GM19099 (cell line): ENCODE measurements at regions not wholly inside any gene's neighbourhood (a gene's known extent, or its start where the extent isn't known, plus 50 kb on each side); places are given as distances from the start of the nearest gene placed in this dataset.

Experiments used
- POLR2A ChIP-seq: IDR thresholded peaks from 3 replicates; pipeline ENCODE4 v1.6.1; 2011; ENCODE audit warnings: low read depth; ENCODE audit not compliant: insufficient read length; ENCODE audit errors: extremely low read depth

DNA sequence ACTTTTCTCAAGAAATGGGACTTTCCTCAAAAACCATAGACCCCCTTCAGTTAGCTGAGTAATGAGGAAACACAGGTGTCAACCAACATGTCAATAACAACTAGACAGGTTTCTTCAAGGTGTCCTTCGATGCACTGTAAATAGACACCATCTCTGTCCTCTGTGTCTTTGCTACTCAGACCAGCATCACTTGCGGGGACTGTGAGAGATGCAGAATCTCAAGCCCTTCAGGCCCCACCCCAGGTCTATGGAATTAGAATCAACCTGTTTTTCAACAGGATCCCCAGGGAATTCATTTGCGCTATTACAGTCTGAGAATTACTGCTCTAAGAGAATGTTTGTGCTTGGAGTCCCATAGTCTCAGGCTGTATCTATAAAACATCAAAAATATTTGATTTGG lies 469.9 kb downstream of the COG6 start:
- no peak for TF ChIP-seq POLR2A

DNA sequence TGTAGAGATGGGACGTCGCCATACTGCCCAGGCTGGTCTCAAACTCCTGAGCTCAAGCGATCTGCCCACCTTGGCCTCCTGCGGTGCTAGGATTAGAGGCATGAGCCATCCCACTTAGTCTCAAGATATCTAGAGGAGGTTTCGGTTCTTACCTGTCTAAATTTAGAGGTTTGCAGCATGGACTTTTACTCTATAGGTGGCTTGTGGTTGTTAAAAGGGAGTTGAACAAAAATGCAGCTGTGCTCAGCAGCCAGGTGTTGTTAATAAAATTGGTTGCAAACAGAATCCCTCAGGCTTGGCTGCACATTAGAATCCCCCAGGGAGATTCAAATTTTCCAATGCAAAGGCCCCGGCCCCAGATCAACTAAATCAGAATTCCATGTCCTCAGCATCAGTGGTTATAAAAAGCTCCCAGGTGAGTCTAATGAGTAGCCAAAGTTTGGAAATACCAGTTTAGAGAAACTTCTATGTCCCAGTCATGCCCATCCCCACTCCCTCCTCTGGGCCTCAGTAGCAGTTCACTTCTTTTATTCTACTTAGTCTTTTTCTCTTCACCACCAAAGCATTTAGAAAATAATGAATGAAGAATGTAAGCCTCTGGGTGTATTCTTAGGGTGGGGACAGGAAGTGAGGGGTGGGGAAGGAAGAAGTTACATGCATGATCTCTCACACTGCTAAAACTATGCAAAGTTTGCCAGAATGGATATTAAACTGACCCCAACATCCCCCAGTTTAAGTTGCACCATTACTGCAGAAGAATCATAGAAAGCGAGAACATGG lies 471.0 kb downstream of the COG6 start:
- no peak for TF ChIP-seq POLR2A

DNA sequence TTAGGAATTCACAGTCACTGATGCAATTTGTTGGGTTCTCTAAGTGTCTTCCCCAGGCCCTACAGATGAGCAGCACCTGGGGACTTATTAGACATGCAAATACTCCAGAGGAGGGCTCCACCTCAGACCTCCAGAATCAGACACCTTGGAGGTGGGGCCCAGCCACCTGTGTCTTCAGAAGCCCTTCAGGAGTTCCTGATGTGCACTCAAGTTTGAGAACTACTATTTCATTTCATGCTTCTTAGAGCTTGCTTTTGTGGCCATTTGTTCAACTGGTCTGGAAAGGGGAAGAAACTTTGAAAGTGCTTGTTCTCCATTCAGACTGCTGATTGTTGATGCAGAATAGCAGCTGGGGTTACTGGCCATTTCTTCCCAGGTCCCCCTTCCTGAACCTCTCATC lies 472.0 kb downstream of the COG6 start:
- TF ChIP-seq POLR2A = no peak

DNA sequence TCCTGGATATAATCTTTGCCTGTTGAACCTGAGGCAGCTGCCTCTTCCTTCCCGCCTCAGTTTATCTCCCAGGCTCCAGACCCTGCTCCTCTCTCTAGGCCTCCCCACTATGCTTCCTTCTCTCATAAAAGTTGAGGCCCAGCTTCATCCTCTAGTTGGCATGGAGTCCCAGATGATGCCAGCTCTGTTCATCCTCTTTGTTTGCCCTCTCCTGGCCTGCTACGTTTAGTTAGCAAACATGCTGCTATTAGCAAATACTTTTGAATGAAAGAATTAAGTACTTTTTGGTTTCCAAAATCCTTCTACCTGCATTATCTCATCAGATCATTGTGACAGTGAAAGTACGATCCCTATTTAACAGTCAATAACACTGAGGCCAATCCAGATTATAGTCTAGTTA lies 472.5 kb downstream of the COG6 start:
- TF ChIP-seq POLR2A = no peak

DNA sequence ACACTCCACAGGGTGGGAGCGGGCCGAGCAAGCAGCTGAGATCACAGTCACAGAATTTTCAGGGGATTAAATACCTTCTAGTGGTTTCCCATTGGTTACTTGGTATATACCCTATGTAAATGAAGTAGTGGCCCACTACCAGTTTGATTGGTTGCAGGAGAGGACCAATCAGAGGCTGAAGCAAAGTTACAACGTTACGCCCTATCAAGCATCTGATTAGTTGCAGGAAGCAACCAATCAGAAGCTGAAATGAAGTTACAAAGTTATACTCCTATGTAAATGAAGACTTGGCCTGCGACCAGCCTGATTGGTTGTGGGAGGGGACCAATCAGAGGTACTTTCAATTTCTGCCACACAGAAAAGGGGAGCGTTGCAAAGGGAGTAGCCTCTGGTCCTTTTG lies 474.0 kb downstream of the COG6 start:
- no peak for TF ChIP-seq POLR2A

DNA sequence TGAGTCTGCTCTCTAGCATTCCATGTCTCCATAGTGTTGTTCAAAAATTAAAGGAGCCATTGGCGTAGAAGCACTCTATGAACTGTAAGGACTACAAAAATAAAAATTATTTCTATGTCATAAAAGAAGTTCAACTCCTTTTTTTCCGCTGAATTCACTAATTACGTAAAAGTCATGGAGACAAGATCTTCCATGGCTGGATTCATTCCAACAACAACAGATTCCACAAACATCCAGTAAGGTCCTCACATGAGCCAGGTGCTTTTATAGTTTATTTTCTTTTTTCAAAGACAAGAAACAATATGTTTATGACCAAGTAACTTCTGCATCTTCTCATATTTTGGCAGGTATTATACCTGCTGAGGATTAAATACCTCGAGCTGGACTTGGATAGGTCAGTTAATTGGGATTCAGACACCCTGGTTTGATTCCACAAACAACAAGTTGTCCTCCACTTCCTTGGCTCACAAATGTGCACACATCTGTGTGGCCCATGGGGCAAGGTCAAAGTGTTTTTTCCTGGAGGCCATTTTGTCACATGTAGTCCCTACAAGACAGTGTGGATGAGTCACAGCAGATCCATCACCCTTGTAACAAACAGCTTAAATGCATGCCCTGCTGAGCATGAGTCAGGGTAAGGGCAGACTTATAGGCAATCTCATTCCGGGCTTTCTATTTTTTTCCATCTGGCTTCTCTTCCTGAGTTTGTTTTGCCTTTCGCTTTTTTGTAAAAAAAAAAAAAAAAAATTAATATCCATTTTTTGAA lies 475.6 kb downstream of the COG6 start:
- no peak for TF ChIP-seq POLR2A

DNA sequence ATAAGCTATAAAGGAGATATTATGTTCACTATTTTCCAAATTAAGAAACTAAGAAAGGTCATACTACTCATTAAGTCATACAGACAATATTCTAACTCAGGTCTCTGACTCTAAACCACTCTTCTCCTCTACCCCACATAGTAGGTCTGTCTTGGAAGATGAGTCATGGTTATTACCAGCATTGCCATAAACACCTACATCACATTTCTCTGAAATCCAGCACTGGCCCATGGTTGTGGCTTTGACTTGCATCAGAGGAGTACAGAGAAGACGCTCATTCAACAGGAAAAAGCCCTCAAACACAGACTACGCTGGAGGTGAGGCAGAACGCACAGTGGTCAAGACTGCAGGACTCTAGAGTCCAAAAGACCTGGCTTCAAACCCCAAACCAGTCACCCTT lies 476.8 kb downstream of the COG6 start:
- TF ChIP-seq POLR2A = no peak

DNA sequence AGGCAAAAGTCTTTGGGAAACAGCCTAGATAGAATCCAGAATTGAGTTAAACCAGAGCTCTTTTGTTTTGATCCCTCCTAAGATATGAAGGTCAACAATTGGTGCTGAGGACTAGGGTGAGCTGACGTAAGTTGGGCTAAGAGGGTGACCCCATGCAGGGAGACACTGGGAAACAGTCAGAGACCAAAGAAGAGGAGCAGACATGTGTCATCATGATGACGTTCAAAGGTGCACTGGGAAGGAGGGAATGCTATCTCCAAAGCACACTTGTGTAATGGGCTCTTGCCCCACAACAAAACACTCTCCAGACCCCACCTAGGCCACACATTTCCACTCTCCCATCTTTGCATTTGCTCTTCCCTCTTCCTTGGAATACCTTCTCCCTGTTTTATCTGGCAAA lies 481.4 kb downstream of the COG6 start:
- TF ChIP-seq POLR2A = no peak

DNA sequence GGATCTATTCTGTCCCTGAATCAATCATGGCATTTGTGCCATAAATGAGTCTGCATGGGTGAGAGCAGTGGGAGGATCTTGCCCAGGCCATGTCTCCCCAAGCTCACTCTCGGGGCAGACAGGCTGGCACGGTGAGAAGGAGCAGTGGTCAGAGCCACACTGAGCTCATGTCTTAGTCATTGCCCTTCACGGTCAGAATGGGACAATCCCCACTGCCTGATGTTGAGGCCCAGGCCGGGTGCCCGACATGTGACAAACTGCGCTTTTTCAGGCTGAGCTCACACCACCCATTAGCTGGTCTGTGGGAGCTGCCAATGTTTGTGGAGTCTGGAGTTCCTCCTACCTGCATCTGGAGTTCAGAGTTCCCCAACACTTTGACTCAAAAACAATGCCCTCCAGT lies 481.9 kb downstream of the COG6 start:
- no peak for TF ChIP-seq POLR2A

DNA sequence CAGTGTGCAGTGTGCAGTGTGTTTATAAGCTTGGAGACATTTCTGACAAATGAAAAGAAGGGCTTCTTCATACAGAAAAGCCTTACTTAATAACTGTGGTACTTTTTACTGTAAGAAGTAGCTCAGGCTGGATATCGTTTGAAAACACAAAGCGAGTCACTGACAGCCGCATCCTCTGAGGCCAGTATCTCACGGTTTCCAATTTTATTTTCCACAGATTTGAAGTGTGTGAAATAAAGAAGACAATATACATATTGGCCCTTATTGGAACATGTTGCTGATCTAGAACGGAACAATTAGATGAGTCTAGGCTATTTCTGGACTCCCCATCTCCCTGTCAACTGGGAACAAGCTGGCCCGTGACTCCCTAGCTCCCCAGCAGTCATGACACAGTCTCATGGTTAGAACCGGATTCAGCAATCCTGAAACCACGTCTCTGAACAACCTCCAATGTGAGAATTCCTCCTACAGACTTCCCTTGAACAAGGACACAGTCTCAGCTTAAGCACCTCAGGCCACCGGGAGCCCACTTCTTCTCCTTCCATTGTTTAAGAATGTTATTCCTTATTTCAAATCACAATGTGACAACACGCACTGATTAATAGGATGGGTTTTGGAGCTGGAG lies 484.5 kb downstream of the COG6 start:
- no peak for TF ChIP-seq POLR2A

DNA sequence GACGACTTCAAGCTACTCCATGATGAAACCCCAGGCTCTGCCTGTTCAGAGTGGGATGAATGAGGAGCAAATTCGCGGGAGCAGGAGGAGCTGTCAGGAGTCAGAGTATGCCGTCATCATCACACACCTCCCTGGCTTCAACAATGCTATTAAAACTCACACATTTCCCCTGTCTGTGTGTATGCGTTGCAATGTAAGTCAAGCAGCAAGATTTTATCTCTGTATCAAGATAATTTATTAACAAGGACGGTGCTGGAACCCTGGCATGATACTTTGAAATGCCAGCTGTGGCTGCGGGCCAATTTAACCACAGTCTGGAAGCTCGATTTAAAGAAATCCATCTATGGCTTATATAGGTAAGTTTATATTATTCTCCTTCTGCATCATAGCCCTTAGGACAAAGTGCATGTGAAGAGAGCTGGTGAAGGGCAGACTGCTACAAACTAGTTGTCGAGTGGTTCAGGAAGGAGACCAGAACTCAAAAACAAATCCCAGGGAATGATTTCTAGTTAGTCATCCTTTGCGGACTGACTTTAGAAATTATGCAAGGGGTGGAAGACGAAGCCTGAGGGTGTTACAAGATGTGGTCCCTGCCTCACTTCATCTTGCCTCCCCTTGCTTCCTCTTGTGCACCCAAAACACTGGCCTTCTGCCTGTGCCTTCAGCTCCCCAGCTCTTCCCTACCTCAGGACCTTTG lies 486.5 kb downstream of the COG6 start:
- TF ChIP-seq POLR2A = no peak

DNA sequence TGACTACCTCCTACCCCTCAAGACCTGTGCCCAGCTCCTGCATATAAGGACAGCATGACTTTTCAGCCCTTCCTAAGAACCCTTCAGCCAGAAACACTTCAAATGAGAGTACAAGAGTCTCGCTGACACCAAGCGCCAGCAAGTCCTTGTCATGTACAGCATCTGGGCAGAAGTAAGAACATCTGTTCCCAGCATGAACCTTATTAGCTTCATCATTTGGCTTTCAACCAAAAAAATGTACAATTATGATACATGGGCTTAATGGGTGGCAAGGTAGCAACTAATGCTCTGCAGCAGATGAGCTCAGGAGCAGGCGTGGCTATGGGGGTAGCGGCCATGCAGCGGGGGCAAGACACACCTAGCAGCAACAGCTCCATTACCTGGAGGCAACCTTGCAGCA lies 487.6 kb downstream of the COG6 start:
- no peak for TF ChIP-seq POLR2A

DNA sequence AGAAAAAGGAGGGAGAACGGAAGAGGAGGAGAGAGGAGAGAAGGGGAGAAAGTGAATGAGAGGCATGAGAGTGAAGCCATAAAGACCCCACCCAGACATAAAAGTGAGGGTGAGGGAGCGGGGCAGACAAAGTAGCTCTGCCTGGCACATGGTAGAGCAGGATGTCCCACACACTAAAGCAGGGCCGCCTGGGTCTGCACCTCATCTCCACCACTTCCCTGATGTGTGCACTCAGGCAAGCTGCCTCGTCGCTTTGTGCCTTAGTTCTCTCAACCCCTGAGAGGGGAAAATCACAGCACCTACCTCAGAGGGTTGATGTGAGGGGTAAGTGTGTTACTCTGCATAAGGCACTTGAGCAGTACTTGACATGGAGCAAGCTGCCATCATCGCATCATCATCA lies 488.1 kb downstream of the COG6 start:
- TF ChIP-seq POLR2A = no peak

DNA sequence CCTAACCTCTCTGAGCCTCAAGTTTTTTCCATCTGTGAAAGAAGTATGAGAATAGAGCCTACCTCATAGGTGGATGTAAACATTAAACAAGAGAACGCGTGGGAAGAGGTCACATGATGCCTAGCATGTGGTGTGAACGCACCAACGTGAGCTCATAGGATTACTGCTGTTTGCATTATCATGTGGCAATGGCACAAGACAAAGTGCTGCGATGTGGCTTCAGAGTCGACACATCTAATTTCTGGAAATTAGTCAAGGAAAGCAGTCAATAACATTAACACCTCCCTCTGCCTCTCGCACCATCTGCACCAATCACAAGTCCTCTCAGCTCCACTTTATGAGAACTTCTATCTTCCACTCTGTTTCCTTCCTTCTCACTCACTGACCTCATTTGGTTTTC lies 489.7 kb downstream of the COG6 start:
- no peak for TF ChIP-seq POLR2A

DNA sequence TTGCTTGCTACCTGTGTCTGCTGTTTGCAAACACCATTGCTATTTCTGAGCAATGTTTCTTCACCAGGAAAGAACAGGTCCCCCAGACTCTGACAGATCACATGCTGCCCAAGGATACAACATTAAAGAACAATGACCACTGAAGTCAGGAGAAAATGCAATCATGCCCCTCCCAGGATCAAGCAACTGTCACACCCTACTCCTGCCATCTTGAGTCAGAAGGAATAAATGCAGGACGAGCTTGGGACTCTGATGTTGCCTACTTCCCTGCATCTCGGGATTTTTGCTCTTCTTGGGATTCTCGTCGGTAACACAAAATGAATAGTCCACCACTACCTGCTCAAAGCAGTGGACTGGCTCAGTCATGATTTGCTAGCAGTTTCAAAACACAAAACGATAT lies 490.6 kb downstream of the COG6 start:
- no peak for TF ChIP-seq POLR2A
